H1 (cell line): ENCODE measurements at regions not wholly inside any gene's neighbourhood (a gene's known extent, or its start where the extent isn't known, plus 50 kb on each side); places are given as distances from the start of the nearest gene placed in this dataset.

Experiments used
- CBX8 ChIP-seq: fragments of 300-800, 300-1000 bp; sonication (generic); IDR thresholded peaks from 2 replicates; pipeline ENCODE4 v1.7.1; 2016; ENCODE audit warnings: low read depth, low read length, borderline replicate concordance
- SUZ12 ChIP-seq: fragments of 200-600 bp; sonication (generic); IDR thresholded peaks from 2 replicates; pipeline ENCODE4 v1.6.1; 2012; ENCODE audit warnings: mild to moderate bottlenecking, inconsistent platforms, low read length, moderate library complexity, mixed read lengths
- USF2 ChIP-seq: IDR thresholded peaks from 2 replicates; pipeline ENCODE4 v1.6.1; 2011; ENCODE audit warnings: low read length, improper control_type of control experiment

GRCh38 chr11:70519117-70519516, 120.8 kb downstream of the CTTN start (continued):
- no peak for TF ChIP-seq CBX8
- TF ChIP-seq USF2: no peak
- TF ChIP-seq SUZ12: no peak
- TF ChIP-seq, all 59 proteins: peak for 0
